Activated naive CD4-positive, alpha-beta T cell treated with anti-CD3 and anti-CD28 coated beads, Interleukin-2, amount 50 U/mL, for 24 hours (primary cell): ENCODE measurements at regions not wholly inside any gene's neighbourhood (a gene's known extent, or its start where the extent isn't known, plus 50 kb on each side); places are given as distances from the start of the nearest gene placed in this dataset.

Experiments used
- H3K27ac Mint-ChIP-seq: one replicate; pipeline ENCODE4 v1.8.0; 2021; ENCODE audit warnings: mild to moderate bottlenecking, mixed read lengths
- H3K27me3 Mint-ChIP-seq: one replicate; pipeline ENCODE4 v1.8.0; 2021; ENCODE audit warnings: mixed read lengths
- H3K36me3 Mint-ChIP-seq: one replicate; pipeline ENCODE4 v1.8.0; 2021; ENCODE audit warnings: mixed read lengths
- H3K4me1 Mint-ChIP-seq: one replicate; pipeline ENCODE4 v1.8.0; 2021; ENCODE audit warnings: mixed read lengths
- H3K4me3 Mint-ChIP-seq: one replicate; pipeline ENCODE4 v1.8.0; 2021; ENCODE audit warnings: mild to moderate bottlenecking, mixed read lengths
- H3K9me3 Mint-ChIP-seq: one replicate; pipeline ENCODE4 v1.8.0; 2021; ENCODE audit warnings: mixed read lengths

DNA sequence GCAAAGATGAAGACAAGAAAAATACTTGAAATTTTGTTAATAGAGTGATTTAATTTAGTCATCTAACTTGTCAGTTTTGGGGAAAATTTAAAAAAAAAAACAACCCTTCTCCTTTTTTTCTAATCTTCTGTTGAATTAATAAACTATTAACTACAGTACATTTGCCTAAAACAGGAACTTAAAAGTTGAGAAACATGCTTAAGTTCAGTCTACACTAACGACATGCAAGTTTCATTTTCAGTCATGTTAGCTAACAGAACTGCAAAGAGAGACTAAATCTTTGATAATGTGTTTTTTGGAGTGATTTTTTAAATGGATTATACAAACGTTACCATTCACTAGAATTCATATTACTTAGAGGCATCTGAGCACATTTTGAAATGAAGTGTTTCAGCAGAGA, 71.9 kb upstream of the MBNL1 start:
- H3K27ac Mint-ChIP-seq, result peak overlapping the region; percentile 98
- H3K9me3 Mint-ChIP-seq, result no peaks in the 10 kb centered on the region
- no peaks in the 10 kb centered on the region for H3K27me3 Mint-ChIP-seq
- peak overlapping the region; percentile 90 for H3K4me3 Mint-ChIP-seq
- no peaks in the 10 kb centered on the region for H3K36me3 Mint-ChIP-seq
- H3K4me1 Mint-ChIP-seq, result peaks cover 90% of the 10 kb centered on the region

DNA sequence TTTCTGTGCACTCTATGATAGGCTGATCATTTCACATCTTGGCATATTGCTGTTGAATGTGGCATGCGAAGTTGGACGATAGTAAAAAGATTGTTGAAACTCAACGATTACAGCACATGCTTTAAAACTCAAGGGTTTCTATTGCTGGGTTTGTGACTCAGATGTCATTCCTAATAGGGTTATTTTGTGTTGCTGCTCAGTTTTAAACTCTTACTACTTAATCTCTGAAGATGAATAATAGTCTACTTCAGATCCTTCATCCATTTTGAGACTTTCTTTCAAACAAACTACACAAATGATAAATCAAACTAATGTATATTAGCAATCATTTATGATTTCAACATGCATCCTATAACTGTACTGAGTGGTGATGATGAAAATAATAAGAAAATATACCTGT, 71.3 kb upstream of the MBNL1 start:
- Mint-ChIP-seq H3K4me3 (peak overlapping the region; percentile 83), H3K9me3 (no peaks in the 10 kb centered on the region), H3K4me1 (peaks cover 86% of the 10 kb centered on the region), H3K36me3 (no peaks in the 10 kb centered on the region), H3K27me3 (no peaks in the 10 kb centered on the region), H3K27ac (peak overlapping the region; percentile 98)

GRCh38 chr3:152197937-152198336, 70.8 kb upstream of the MBNL1 start:
- no peaks in the 10 kb centered on the region for H3K36me3 Mint-ChIP-seq
- H3K9me3 Mint-ChIP-seq, result no peaks in the 10 kb centered on the region
- H3K4me1 Mint-ChIP-seq, result peaks cover 84% of the 10 kb centered on the region
- peak overlapping the region; percentile 98 for H3K27ac Mint-ChIP-seq
- H3K27me3 Mint-ChIP-seq, result no peaks in the 10 kb centered on the region
- H3K4me3 Mint-ChIP-seq, result peak overlapping the region; percentile 83

- no peaks in the 10 kb centered on the region for H3K36me3 Mint-ChIP-seq
- peak overlapping the region; percentile 83 for H3K4me3 Mint-ChIP-seq
- peaks cover 84% of the 10 kb centered on the region for H3K4me1 Mint-ChIP-seq
- no peaks in the 10 kb centered on the region for H3K27me3 Mint-ChIP-seq
- H3K9me3 Mint-ChIP-seq, result no peaks in the 10 kb centered on the region
- H3K27ac Mint-ChIP-seq, result peak overlapping the region; percentile 98
Observed at GRCh38 chr3:152198665-152199064, 70.1 kb upstream of the MBNL1 start.

GRCh38 chr3:152199102-152199840, 69.5 kb upstream of the MBNL1 start:
- no peaks in the 10 kb centered on the region for H3K9me3 Mint-ChIP-seq
- H3K4me1 Mint-ChIP-seq, result peaks cover 81% of the 10 kb centered on the region
- no peaks in the 10 kb centered on the region for H3K36me3 Mint-ChIP-seq

GRCh38 chr3:152200476-152201420, 68.0 kb upstream of the MBNL1 start:
- Mint-ChIP-seq H3K9me3 (no peaks in the 10 kb centered on the region), H3K36me3 (no peaks in the 10 kb centered on the region), H3K4me3 (peak overlapping the region; percentile 83), H3K4me1 (peaks cover 80% of the 10 kb centered on the region), H3K27me3 (no peaks in the 10 kb centered on the region), H3K27ac (peak overlapping the region; percentile 98)

More at GRCh38 chr3:152199102-152199840, 69.5 kb upstream of the MBNL1 start:
- peak overlapping the region; percentile 83 for H3K4me3 Mint-ChIP-seq
- H3K27me3 Mint-ChIP-seq, result no peaks in the 10 kb centered on the region
- peak overlapping the region; percentile 98 for H3K27ac Mint-ChIP-seq

DNA sequence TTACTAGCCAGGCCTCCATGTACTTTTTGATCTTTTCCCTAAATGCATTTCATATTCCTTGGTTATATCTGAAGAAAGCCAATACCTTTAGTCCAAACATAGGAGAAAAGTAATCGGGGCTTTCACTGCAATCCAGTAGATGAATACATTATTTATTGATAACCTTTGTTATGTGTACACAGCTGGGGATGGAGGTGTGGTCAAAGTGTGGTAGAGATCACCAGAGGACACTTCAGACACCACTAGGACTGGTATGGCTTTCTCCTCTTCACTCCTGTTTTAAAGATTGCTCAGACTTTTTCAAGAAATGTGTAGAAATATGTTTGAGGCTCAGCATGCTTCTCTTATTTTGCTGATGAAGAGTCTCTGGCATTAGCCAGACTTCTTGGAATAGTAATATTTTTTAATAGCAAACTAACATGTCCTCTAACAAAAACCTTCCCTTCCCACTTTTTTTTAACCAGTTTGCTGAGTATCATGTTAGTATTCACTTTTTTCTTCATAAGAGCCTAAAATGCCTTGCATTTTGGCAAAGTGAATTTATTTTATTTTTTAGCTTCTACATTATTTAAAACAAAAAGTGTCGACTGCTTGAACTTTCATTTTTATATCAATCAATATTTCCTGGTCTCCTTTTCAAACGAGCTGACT, 65.6 kb upstream of the MBNL1 start:
- Mint-ChIP-seq H3K9me3 (peaks cover 4% of the 10 kb centered on the region), H3K4me3 (peak overlapping the region; percentile 90), H3K27ac (peak overlapping the region; percentile 99), H3K4me1 (peaks cover 82% of the 10 kb centered on the region), H3K27me3 (no peaks in the 10 kb centered on the region), H3K36me3 (no peaks in the 10 kb centered on the region)

GRCh38 chr3:152203652-152204051, 65.1 kb upstream of the MBNL1 start:
- Mint-ChIP-seq H3K36me3 (no peaks in the 10 kb centered on the region), H3K4me1 (peaks cover 82% of the 10 kb centered on the region), H3K4me3 (peak overlapping the region; percentile 90), H3K27ac (peak overlapping the region; percentile 99), H3K9me3 (peaks cover 4% of the 10 kb centered on the region), H3K27me3 (no peaks in the 10 kb centered on the region)

- H3K4me3 Mint-ChIP-seq, result peak overlapping the region; percentile 90
- peak overlapping the region; percentile 97 for H3K27ac Mint-ChIP-seq
- peaks cover 1% of the 10 kb centered on the region for H3K36me3 Mint-ChIP-seq
- peaks cover 4% of the 10 kb centered on the region for H3K9me3 Mint-ChIP-seq
- H3K4me1 Mint-ChIP-seq, result peaks cover 82% of the 10 kb centered on the region
- H3K27me3 Mint-ChIP-seq, result no peaks in the 10 kb centered on the region
Observed at GRCh38 chr3:152204218-152204617, 64.5 kb upstream of the MBNL1 start.

DNA sequence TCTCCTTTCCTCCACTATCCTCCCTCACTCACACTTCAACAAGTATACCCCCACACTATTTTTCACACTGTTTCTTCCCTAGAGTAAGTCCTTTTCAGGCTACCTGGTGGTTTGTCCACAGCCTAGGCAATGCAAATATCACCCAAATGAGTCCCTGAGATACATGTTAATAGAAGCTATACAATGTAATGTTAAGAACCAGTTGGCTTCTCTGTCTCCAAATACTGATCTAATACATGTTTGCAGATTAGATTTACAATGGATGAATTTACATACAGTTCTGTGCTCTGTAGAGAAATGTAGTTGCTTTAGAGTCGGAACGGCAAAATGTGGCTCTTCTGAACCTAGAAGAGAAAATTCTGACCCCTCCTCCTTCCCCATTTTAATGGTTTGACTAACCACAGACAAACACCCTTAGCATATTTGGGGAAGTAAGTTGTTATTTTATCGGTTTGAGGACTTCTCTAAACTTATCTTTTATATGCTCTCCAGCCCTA, 63.6 kb upstream of the MBNL1 start:
- H3K9me3 Mint-ChIP-seq, result peaks cover 4% of the 10 kb centered on the region
- H3K36me3 Mint-ChIP-seq, result peaks cover 1% of the 10 kb centered on the region
- H3K27ac Mint-ChIP-seq, result peak overlapping the region; percentile 100
- peaks cover 82% of the 10 kb centered on the region for H3K4me1 Mint-ChIP-seq
- peak overlapping the region; percentile 90 for H3K4me3 Mint-ChIP-seq
- no peaks in the 10 kb centered on the region for H3K27me3 Mint-ChIP-seq

DNA sequence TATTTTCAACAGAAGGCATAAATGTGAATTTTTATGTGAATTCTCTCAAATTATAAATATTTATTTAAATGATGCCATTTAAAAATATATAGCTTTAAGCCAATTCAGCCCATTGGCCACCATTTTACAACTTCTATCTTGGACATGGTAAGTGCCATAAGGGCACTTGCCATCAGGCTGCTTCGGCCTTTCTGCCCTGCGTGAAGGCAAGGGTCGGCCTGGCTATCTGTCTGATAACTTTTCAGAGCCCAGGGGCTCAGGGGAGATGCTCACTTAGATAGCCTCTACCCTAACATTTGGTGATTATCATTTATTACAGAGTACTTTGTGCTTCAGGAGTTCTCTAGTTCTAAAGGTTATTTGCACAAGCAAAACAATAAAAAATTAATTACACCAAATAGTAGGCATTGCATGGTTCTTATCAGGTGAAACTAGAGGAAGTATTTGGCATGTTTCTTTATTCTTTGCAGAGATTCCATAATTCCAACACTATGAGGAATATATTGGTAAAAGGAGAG, 62.4 kb upstream of the MBNL1 start:
- H3K4me3 Mint-ChIP-seq, result peak overlapping the region; percentile 90
- peaks cover 4% of the 10 kb centered on the region for H3K9me3 Mint-ChIP-seq
- H3K27ac Mint-ChIP-seq, result peak overlapping the region; percentile 100
- H3K27me3 Mint-ChIP-seq, result no peaks in the 10 kb centered on the region
- H3K36me3 Mint-ChIP-seq, result peaks cover 1% of the 10 kb centered on the region
- H3K4me1 Mint-ChIP-seq, result peaks cover 82% of the 10 kb centered on the region

DNA sequence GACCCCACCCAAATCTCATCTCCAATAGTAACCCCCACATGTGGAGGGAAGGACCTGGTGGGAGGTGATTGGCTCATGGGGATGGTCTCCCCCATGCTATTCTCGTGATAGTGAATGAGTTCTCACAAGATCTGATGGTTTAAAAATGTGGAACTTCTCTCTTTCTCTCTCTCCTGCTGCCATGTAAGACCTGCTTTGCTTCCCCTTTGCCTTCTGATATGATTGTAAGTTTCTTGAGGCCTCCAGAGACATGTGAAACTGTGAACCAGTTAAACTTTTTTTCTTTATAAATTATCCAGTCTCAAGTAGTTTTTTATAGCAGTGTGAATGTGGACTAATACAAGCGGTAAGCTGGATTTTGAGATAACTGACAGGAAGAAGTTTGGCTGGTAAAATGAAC, 60.3 kb upstream of the MBNL1 start:
- H3K9me3 Mint-ChIP-seq, result peaks cover 4% of the 10 kb centered on the region
- H3K27me3 Mint-ChIP-seq, result no peaks in the 10 kb centered on the region
- H3K4me1 Mint-ChIP-seq, result peaks cover 84% of the 10 kb centered on the region
- H3K27ac Mint-ChIP-seq, result peak overlapping the region; percentile 96
- H3K4me3 Mint-ChIP-seq, result peak overlapping the region; percentile 79
- peaks cover 1% of the 10 kb centered on the region for H3K36me3 Mint-ChIP-seq

- Mint-ChIP-seq H3K36me3 (peaks cover 1% of the 10 kb centered on the region), H3K4me1 (peaks cover 89% of the 10 kb centered on the region), H3K4me3 (peak overlapping the region; percentile 79), H3K27me3 (no peaks in the 10 kb centered on the region), H3K9me3 (peaks cover 4% of the 10 kb centered on the region), H3K27ac (peak overlapping the region; percentile 96)
Observed at GRCh38 chr3:152209060-152209459, 59.7 kb upstream of the MBNL1 start.

- Mint-ChIP-seq H3K27ac (peak overlapping the region; percentile 96), H3K9me3 (peaks cover 4% of the 10 kb centered on the region), H3K27me3 (no peaks in the 10 kb centered on the region), H3K36me3 (peaks cover 1% of the 10 kb centered on the region), H3K4me1 (peaks cover 92% of the 10 kb centered on the region), H3K4me3 (peak overlapping the region; percentile 79)
Observed at GRCh38 chr3:152209776-152210175, 59.0 kb upstream of the MBNL1 start.

DNA sequence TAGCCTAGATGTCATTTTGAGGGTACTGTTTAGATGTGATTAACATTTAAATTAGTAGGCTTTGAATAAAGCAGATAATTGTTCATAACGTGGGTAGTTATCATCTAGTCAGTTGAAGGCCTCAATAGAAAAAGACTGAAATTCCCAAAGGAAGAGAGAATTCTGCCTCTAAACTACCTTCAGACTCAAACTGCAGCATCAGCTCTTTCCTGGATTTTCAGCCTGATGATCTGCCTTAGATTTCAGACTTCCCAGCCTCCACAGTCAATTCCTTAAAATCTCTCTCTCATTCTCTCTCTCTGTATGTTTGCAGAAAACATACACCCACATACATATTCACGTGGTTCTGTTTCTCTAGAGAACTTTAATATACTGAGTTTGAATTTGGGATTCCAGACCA, 58.0 kb upstream of the MBNL1 start:
- peaks cover 4% of the 10 kb centered on the region for H3K9me3 Mint-ChIP-seq
- H3K27ac Mint-ChIP-seq, result peak overlapping the region; percentile 96

More for the DNA sequence above, 58.0 kb upstream of the MBNL1 start:
- H3K36me3 Mint-ChIP-seq, result peaks cover 1% of the 10 kb centered on the region
- H3K27me3 Mint-ChIP-seq, result no peaks in the 10 kb centered on the region
- H3K4me1 Mint-ChIP-seq, result peaks cover 91% of the 10 kb centered on the region
- H3K4me3 Mint-ChIP-seq, result no peak overlapping the region
